ENCODE measurements at regions not wholly inside any gene's neighbourhood (a gene's known extent, or its start where the extent isn't known, plus 50 kb on each side); places are given as distances from the start of the nearest gene placed in this dataset.

GRCh38 chr2:64268330-64269048, 124.3 kb upstream of the PELI1 start:
- Histone ChIP-seq H3K4me1 (ENCODE audit: control extremely low read depth in 1 of 4, control insufficient read depth in 4 of 4, insufficient read depth in 4 of 4, low read length in 3 of 4) (peaks cover 1 to 14% (median 8%) of the 10 kb centered on the region in 4 experiments), H3K36me3 (ENCODE audit: control insufficient read depth in 4 of 4, insufficient read depth in 4 of 4, low read length in 3 of 4) (no peaks in the 10 kb centered on the region), H3K27me3 (replicated peaks in 2 of 5; ENCODE audit: control insufficient read depth in 4 of 5, insufficient read depth in 5 of 5, low read length in 4 of 5) (no peaks in the 10 kb centered on the region), H3K9me3 (ENCODE audit: control extremely low read depth in 1 of 5, control insufficient read depth in 4 of 5, insufficient read depth in 2 of 5, low read depth in 1 of 5, low read length in 4 of 5) (peaks cover 0 to 4% (median 0%) of the 10 kb centered on the region in 5 experiments), H3K4me3 (ENCODE audit: control insufficient read depth in 1 of 7, extremely low read depth in 1 of 7, insufficient read depth in 4 of 7, low read depth in 2 of 7, low read length in 6 of 7) (no peak overlapping the region), H3K27ac (ENCODE audit: insufficient read depth in 1 of 2, low read depth in 1 of 2, low read length in 2 of 2, poor library complexity in 1 of 2, severe bottlenecking in 2 of 2) (no peak overlapping the region)
- POLR2A ChIA-PET: no interaction called here
- whole genome bisulfite sequencing (ENCODE audit: insufficient coverage): 93% methylated on average over 7 of the region's 9 CpGs
- no peak for DNase-seq
- CTCF ChIA-PET: interaction anchor here (0.6 kb wide), 1 partner anchor 220 kb away, joined by 3 read pairs; no protein-coding TSS in a partner anchor

GRCh38 chr2:64273524-64274398, 129.5 kb upstream of the PELI1 start:
- DNase-seq: peak; percentile 39 to 65 (median 60)
- Histone ChIP-seq H3K9me3 (ENCODE audit: control extremely low read depth in 1 of 5, control insufficient read depth in 4 of 5, insufficient read depth in 2 of 5, low read depth in 1 of 5, low read length in 4 of 5) (peaks cover 0 to 4% (median 0%) of the 10 kb centered on the region in 5 experiments), H3K4me1 (ENCODE audit: control extremely low read depth in 1 of 4, control insufficient read depth in 4 of 4, insufficient read depth in 4 of 4, low read length in 3 of 4) (peaks cover 3 to 41% (median 24%) of the 10 kb centered on the region in 4 experiments), H3K4me3 (ENCODE audit: control insufficient read depth in 1 of 7, extremely low read depth in 1 of 7, insufficient read depth in 4 of 7, low read depth in 2 of 7, low read length in 6 of 7) (peak overlapping the region in 4 of 7 experiments; percentile 29 to 52 (median 42)), H3K36me3 (ENCODE audit: control insufficient read depth in 4 of 4, insufficient read depth in 4 of 4, low read length in 3 of 4) (no peaks in the 10 kb centered on the region), H3K27me3 (replicated peaks in 2 of 5; ENCODE audit: control insufficient read depth in 4 of 5, insufficient read depth in 5 of 5, low read length in 4 of 5) (no peaks in the 10 kb centered on the region), H3K27ac (ENCODE audit: insufficient read depth in 1 of 2, low read depth in 1 of 2, low read length in 2 of 2, poor library complexity in 1 of 2, severe bottlenecking in 2 of 2) (no peak overlapping the region)
- ChIA-PET POLR2A (no interaction called here), CTCF (interaction anchor here (1.2 kb wide), 1 partner anchor 11 kb away, joined by 4 read pairs; no protein-coding TSS in a partner anchor)
- WGBS (ENCODE audit: insufficient coverage): 45% methylated on average over 5 of the region's 6 CpGs

- Histone ChIP-seq H3K27ac (ENCODE audit: insufficient read depth in 1 of 2, low read depth in 1 of 2, low read length in 2 of 2, poor library complexity in 1 of 2, severe bottlenecking in 2 of 2) (no peak overlapping the region), H3K4me3 (ENCODE audit: control insufficient read depth in 1 of 7, extremely low read depth in 1 of 7, insufficient read depth in 4 of 7, low read depth in 2 of 7, low read length in 6 of 7) (peak overlapping the region in 1 of 7 experiments; percentile 52), H3K27me3 (replicated peaks in 2 of 5; ENCODE audit: control insufficient read depth in 4 of 5, insufficient read depth in 5 of 5, low read length in 4 of 5) (no peaks in the 10 kb centered on the region), H3K9me3 (ENCODE audit: control extremely low read depth in 1 of 5, control insufficient read depth in 4 of 5, insufficient read depth in 2 of 5, low read depth in 1 of 5, low read length in 4 of 5) (peaks cover 0 to 4% (median 0%) of the 10 kb centered on the region in 5 experiments), H3K36me3 (ENCODE audit: control insufficient read depth in 4 of 4, insufficient read depth in 4 of 4, low read length in 3 of 4) (no peaks in the 10 kb centered on the region), H3K4me1 (ENCODE audit: control extremely low read depth in 1 of 4, control insufficient read depth in 4 of 4, insufficient read depth in 4 of 4, low read length in 3 of 4) (peaks cover 3 to 41% (median 24%) of the 10 kb centered on the region in 4 experiments)
- CTCF ChIA-PET: interaction anchor here (0.6 to 1.5 kb wide), 2 partner anchors 38 to 150 kb away, joined by 3 to 4 read pairs; no protein-coding TSS in a partner anchor
- WGBS (ENCODE audit: insufficient coverage): 94% methylated on average over 2 of the region's 2 CpGs
- POLR2A ChIA-PET: no interaction called here
- DNase-seq: peak in 2 of 3 donors; percentile 31 to 44
These were observed 130.4 kb upstream of the PELI1 start for GRCh38 chr2:64274399-64275173.

- Histone ChIP-seq H3K27me3 (replicated peaks in 2 of 5; ENCODE audit: control insufficient read depth in 4 of 5, insufficient read depth in 5 of 5, low read length in 4 of 5) (no peaks in the 10 kb centered on the region), H3K27ac (ENCODE audit: insufficient read depth in 1 of 2, low read depth in 1 of 2, low read length in 2 of 2, poor library complexity in 1 of 2, severe bottlenecking in 2 of 2) (no peak overlapping the region), H3K36me3 (ENCODE audit: control insufficient read depth in 4 of 4, insufficient read depth in 4 of 4, low read length in 3 of 4) (no peaks in the 10 kb centered on the region), H3K4me3 (ENCODE audit: control insufficient read depth in 1 of 7, extremely low read depth in 1 of 7, insufficient read depth in 4 of 7, low read depth in 2 of 7, low read length in 6 of 7) (no peak overlapping the region), H3K4me1 (ENCODE audit: control extremely low read depth in 1 of 4, control insufficient read depth in 4 of 4, insufficient read depth in 4 of 4, low read length in 3 of 4) (peaks cover 3 to 41% (median 24%) of the 10 kb centered on the region in 4 experiments), H3K9me3 (ENCODE audit: control extremely low read depth in 1 of 5, control insufficient read depth in 4 of 5, insufficient read depth in 2 of 5, low read depth in 1 of 5, low read length in 4 of 5) (peaks cover 0 to 4% (median 0%) of the 10 kb centered on the region in 5 experiments)
- POLR2A ChIA-PET: no interaction called here
- CTCF ChIA-PET: interaction anchor here (0.6 to 1.5 kb wide), 2 partner anchors 37 to 151 kb away, joined by 3 to 4 read pairs; no protein-coding TSS in a partner anchor
- DNase-seq: no peak
These were observed 130.9 kb upstream of the PELI1 start for GRCh38 chr2:64275174-64275466.

GRCh38 chr2:64276417-64277095, 132.3 kb upstream of the PELI1 start:
- Histone ChIP-seq H3K27ac (ENCODE audit: insufficient read depth in 1 of 2, low read depth in 1 of 2, low read length in 2 of 2, poor library complexity in 1 of 2, severe bottlenecking in 2 of 2) (no peak overlapping the region), H3K27me3 (replicated peaks in 2 of 5; ENCODE audit: control insufficient read depth in 4 of 5, insufficient read depth in 5 of 5, low read length in 4 of 5) (no peaks in the 10 kb centered on the region), H3K4me3 (ENCODE audit: control insufficient read depth in 1 of 7, extremely low read depth in 1 of 7, insufficient read depth in 4 of 7, low read depth in 2 of 7, low read length in 6 of 7) (peak overlapping the region in 1 of 7 experiments; percentile 17), H3K4me1 (ENCODE audit: control extremely low read depth in 1 of 4, control insufficient read depth in 4 of 4, insufficient read depth in 4 of 4, low read length in 3 of 4) (peaks cover 3 to 41% (median 24%) of the 10 kb centered on the region in 4 experiments), H3K36me3 (ENCODE audit: control insufficient read depth in 4 of 4, insufficient read depth in 4 of 4, low read length in 3 of 4) (no peaks in the 10 kb centered on the region), H3K9me3 (ENCODE audit: control extremely low read depth in 1 of 5, control insufficient read depth in 4 of 5, insufficient read depth in 2 of 5, low read depth in 1 of 5, low read length in 4 of 5) (no peaks in the 10 kb centered on the region)
- DNase-seq: no peak
- POLR2A ChIA-PET: no interaction called here
- 88% methylated on average over 2 of the region's 3 CpGs for WGBS (ENCODE audit: insufficient coverage)
- CTCF ChIA-PET: interaction anchor here (1.1 to 1.5 kb wide), 3 partner anchors 11 to 54 kb away, joined by 3 to 4 read pairs (median 3); no protein-coding TSS in a partner anchor

GRCh38 chr2:64277101-64277849, 133.1 kb upstream of the PELI1 start:
- H3K27me3 ChIP-seq (replicated peaks in 2 of 5; ENCODE audit: control insufficient read depth in 4 of 5, insufficient read depth in 5 of 5, low read length in 4 of 5): no peaks in the 10 kb centered on the region
- H3K36me3 ChIP-seq (ENCODE audit: control insufficient read depth in 4 of 4, insufficient read depth in 4 of 4, low read length in 3 of 4): no peaks in the 10 kb centered on the region
- POLR2A ChIA-PET: no interaction called here
- peaks cover 3 to 39% (median 24%) of the 10 kb centered on the region in 4 experiments for H3K4me1 ChIP-seq (ENCODE audit: control extremely low read depth in 1 of 4, control insufficient read depth in 4 of 4, insufficient read depth in 4 of 4, low read length in 3 of 4)
- WGBS (ENCODE audit: insufficient coverage): 85% methylated on average over 8 of the region's 9 CpGs
- no peaks in the 10 kb centered on the region for H3K9me3 ChIP-seq (ENCODE audit: control extremely low read depth in 1 of 5, control insufficient read depth in 4 of 5, insufficient read depth in 2 of 5, low read depth in 1 of 5, low read length in 4 of 5)
- no peak overlapping the region for H3K27ac ChIP-seq (ENCODE audit: insufficient read depth in 1 of 2, low read depth in 1 of 2, low read length in 2 of 2, poor library complexity in 1 of 2, severe bottlenecking in 2 of 2)
- CTCF ChIA-PET: interaction anchor here (1.1 to 1.2 kb wide), 2 partner anchors 10 to 53 kb away, joined by 3 read pairs; no protein-coding TSS in a partner anchor
- no peak overlapping the region for H3K4me3 ChIP-seq (ENCODE audit: control insufficient read depth in 1 of 7, extremely low read depth in 1 of 7, insufficient read depth in 4 of 7, low read depth in 2 of 7, low read length in 6 of 7)
- DNase-seq: peak in 2 of 3 donors; percentile 49 to 55

All from common myeloid progenitor, CD34-positive (primary cell).